LNCaP clone FGC (cell line): ENCODE measurements at regions not wholly inside any gene's neighbourhood (a gene's known extent, or its start where the extent isn't known, plus 50 kb on each side); places are given as distances from the start of the nearest gene placed in this dataset.

Source experiments
- DNase-seq: peaks from one replicate; pipeline ENCODE4 v3.0.0-alpha.2; 2011; ENCODE audit warnings: low read depth
- H3K4me3 ChIP-seq: 2 replicates; pipeline ENCODE4 v1.5.1; 2011; ENCODE audit warnings: mild to moderate bottlenecking, low read depth, low read length, control low read depth
- CTCF ChIP-seq: IDR thresholded peaks from 2 replicates; pipeline ENCODE4 v1.5.1; 2012; ENCODE audit warnings: mild to moderate bottlenecking; ENCODE audit not compliant: control insufficient read depth, insufficient read depth; ENCODE audit errors: extremely low read depth

DNA sequence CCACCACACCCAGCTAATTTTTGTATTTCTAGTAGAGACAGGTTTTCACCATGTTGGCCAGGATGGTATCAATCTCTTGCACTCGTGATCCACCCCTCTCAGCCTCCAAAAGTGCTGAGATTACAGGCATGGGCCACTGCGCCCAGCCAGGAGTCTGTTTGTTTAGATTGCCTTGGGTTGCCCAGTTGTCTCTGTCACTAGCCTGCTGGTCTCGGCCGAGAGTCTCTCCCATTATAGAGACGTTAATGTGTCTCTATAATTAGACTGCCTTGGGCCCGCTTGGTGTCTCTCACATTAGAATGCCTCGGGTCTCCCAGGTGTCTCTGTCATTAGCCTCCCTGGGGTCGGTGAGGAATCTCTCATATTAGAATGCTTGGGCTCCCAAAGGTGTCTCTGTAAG lies 1533.6 kb downstream of the UQCRFS1 start:
- no peak overlapping the region for H3K4me3 ChIP-seq
- TF ChIP-seq CTCF, result no peak
- no peak for DNase-seq

- DNase-seq, result no peak
- no peak for TF ChIP-seq CTCF
- H3K4me3 ChIP-seq, result no peak overlapping the region
Measured at GRCh38 chr19:27676877-27677276, 1536.1 kb downstream of the UQCRFS1 start.

GRCh38 chr19:27676334-27676733 lies 1536.6 kb downstream of the UQCRFS1 start:
- DNase-seq, result no peak
- TF ChIP-seq CTCF, result no peak
- no peak overlapping the region for H3K4me3 ChIP-seq

GRCh38 chr19:27675771-27676170 lies 1537.2 kb downstream of the UQCRFS1 start:
- no peak for TF ChIP-seq CTCF
- no peak overlapping the region for H3K4me3 ChIP-seq
- no peak for DNase-seq

GRCh38 chr19:27674701-27675100 lies 1538.2 kb downstream of the UQCRFS1 start:
- no peak for TF ChIP-seq CTCF
- no peak for DNase-seq
- H3K4me3 ChIP-seq, result no peak overlapping the region

DNA sequence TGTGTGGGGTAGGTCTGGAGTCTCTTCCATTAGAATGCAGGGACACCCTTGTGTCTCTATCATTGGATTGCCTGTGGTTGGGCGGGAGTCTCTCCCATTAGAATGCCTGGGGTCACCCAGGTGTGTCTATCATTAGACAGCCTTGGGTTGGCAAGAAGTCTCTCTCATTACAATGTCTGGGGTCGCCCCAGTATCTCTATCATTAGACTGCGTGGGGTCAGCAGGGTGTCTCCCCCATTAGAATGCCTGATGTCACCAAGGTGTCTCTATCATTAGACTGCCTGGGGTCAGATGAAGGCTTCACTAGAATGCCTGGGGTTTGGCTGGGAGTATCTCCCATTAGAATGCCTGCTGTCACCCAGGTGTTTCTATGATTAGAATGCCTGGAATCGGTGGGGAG lies 1539.0 kb downstream of the UQCRFS1 start:
- no peak for DNase-seq
- no peak for TF ChIP-seq CTCF
- H3K4me3 ChIP-seq, result no peak overlapping the region

- TF ChIP-seq CTCF, result no peak
- no peak overlapping the region for H3K4me3 ChIP-seq
- DNase-seq, result no peak
Measured at GRCh38 chr19:27672309-27673047, 1540.5 kb downstream of the UQCRFS1 start.
